ENCODE measurements at regions not wholly inside any gene's neighbourhood (a gene's known extent, or its start where the extent isn't known, plus 50 kb on each side); places are given as distances from the start of the nearest gene placed in this dataset.

DNA sequence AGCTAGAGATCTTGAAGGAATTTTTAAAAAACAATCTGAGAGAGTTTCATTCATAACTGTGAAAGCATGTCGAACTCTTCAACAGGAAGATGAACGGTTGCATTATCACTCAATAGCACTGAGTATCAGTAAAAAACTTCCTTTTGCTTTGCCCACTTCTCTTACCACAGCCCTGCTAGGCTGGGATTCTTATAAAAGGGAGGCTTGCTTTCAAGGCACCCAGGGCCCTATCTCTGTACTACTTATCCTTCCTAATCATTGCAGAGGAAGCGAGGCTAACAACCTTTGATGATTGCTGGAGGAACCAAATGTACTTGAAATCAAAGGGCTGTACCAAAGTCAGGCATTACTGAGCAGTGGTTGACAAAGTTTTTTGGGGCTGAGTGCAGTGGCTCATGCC lies 71.2 kb downstream of the SNRPE start:
- TF ChIP-seq, protein P1, sequence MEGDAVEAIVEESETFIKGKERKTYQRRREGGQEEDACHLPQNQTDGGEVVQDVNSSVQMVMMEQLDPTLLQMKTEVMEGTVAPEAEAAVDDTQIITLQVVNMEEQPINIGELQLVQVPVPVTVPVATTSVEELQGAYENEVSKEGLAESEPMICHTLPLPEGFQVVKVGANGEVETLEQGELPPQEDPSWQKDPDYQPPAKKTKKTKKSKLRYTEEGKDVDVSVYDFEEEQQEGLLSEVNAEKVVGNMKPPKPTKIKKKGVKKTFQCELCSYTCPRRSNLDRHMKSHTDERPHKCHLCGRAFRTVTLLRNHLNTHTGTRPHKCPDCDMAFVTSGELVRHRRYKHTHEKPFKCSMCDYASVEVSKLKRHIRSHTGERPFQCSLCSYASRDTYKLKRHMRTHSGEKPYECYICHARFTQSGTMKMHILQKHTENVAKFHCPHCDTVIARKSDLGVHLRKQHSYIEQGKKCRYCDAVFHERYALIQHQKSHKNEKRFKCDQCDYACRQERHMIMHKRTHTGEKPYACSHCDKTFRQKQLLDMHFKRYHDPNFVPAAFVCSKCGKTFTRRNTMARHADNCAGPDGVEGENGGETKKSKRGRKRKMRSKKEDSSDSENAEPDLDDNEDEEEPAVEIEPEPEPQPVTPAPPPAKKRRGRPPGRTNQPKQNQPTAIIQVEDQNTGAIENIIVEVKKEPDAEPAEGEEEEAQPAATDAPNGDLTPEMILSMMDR (IDR thresholded peaks at IDR 0.05; ENCODE audit: low read length): no peak
- TF ChIP-seq EZH2 (optimal IDR thresholded peaks at IDR 0.05; ENCODE audit: low read depth, low read length): no peak

Data from MM.1S (cell line).